ENCODE measurements at regions not wholly inside any gene's neighbourhood (a gene's known extent, or its start where the extent isn't known, plus 50 kb on each side); places are given as distances from the start of the nearest gene placed in this dataset.

- TF ChIP-seq, protein P1, sequence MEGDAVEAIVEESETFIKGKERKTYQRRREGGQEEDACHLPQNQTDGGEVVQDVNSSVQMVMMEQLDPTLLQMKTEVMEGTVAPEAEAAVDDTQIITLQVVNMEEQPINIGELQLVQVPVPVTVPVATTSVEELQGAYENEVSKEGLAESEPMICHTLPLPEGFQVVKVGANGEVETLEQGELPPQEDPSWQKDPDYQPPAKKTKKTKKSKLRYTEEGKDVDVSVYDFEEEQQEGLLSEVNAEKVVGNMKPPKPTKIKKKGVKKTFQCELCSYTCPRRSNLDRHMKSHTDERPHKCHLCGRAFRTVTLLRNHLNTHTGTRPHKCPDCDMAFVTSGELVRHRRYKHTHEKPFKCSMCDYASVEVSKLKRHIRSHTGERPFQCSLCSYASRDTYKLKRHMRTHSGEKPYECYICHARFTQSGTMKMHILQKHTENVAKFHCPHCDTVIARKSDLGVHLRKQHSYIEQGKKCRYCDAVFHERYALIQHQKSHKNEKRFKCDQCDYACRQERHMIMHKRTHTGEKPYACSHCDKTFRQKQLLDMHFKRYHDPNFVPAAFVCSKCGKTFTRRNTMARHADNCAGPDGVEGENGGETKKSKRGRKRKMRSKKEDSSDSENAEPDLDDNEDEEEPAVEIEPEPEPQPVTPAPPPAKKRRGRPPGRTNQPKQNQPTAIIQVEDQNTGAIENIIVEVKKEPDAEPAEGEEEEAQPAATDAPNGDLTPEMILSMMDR (IDR thresholded peaks at IDR 0.05; ENCODE audit: control insufficient read depth, extremely low read depth, insufficient read depth), result no peak
- no peak overlapping the region for H3K4me3 ChIP-seq (ENCODE audit: low read depth, low read length)
- DNase-seq (ENCODE audit: low read depth), result no peak
These were observed 1180.6 kb upstream of the AUTS2 start for GRCh38 chr7:68417659-68418058.

GRCh38 chr7:68420342-68421192, 1177.7 kb upstream of the AUTS2 start:
- no peak overlapping the region for H3K4me3 ChIP-seq (ENCODE audit: low read depth, low read length)
- TF ChIP-seq, protein P1 (IDR thresholded peaks at IDR 0.05; ENCODE audit: control insufficient read depth, extremely low read depth, insufficient read depth), result no peak
- no peak for DNase-seq (ENCODE audit: low read depth)

GRCh38 chr7:68421712-68422111, 1176.6 kb upstream of the AUTS2 start:
- no peak overlapping the region for H3K4me3 ChIP-seq (ENCODE audit: low read depth, low read length)
- no peak for DNase-seq (ENCODE audit: low read depth)
- TF ChIP-seq, protein P1 (IDR thresholded peaks at IDR 0.05; ENCODE audit: control insufficient read depth, extremely low read depth, insufficient read depth), result no peak

DNA sequence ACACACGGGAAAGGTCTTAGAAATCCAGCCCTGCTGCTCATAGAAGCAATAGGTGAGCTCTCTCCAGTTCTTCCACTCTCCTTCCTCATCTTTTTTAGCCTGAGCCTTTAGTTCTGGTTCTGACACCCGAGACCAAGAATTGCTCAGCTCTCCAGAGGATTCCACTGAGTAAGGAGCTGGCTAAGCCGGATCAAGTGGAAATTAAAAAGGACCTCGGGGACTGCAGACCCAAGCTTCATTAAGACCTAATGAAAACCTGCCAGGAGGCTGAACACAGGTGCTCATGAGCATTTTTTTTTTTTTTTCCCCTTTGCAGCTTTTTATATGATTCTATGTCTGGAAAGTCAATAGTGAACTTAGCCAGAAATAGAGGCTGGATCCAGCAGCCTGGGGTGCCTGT, 1176.0 kb upstream of the AUTS2 start:
- DNase-seq (ENCODE audit: low read depth), result no peak
- no peak overlapping the region for H3K4me3 ChIP-seq (ENCODE audit: low read depth, low read length)
- TF ChIP-seq, protein P1 (IDR thresholded peaks at IDR 0.05; ENCODE audit: control insufficient read depth, extremely low read depth, insufficient read depth), result no peak

- H3K4me3 ChIP-seq (ENCODE audit: low read depth, low read length), result no peak overlapping the region
- no peak for DNase-seq (ENCODE audit: low read depth)
- TF ChIP-seq, protein P1 (IDR thresholded peaks at IDR 0.05; ENCODE audit: control insufficient read depth, extremely low read depth, insufficient read depth), result no peak
These were observed 1174.9 kb upstream of the AUTS2 start for GRCh38 chr7:68423356-68423755.

- DNase-seq (ENCODE audit: low read depth), result no peak
- TF ChIP-seq, protein P1 (IDR thresholded peaks at IDR 0.05; ENCODE audit: control insufficient read depth, extremely low read depth, insufficient read depth), result no peak
- no peak overlapping the region for H3K4me3 ChIP-seq (ENCODE audit: low read depth, low read length)
These were observed 1173.5 kb upstream of the AUTS2 start for GRCh38 chr7:68424658-68425297.

Measured in LNCaP clone FGC (cell line).